Liver (tissue), 3 donors: ENCODE measurements at regions not wholly inside any gene's neighbourhood (a gene's known extent, or its start where the extent isn't known, plus 50 kb on each side); places are given as distances from the start of the nearest gene placed in this dataset.

Source experiments
- GABPA ChIP-seq, 2 donors: IDR thresholded peaks in 1 of 2; conservative IDR thresholded peaks in 1 of 2; 2 replicates each; pipeline ENCODE4 v1.6.1; 2016; ENCODE audit warnings: antibody characterized with exemption in 2 of 2, mild to moderate bottlenecking in 1 of 2, moderate library complexity in 1 of 2
- RAD21 ChIP-seq, 2 donors: IDR thresholded peaks; 2 replicates each; pipeline ENCODE4 v1.6.1; 2016; ENCODE audit warnings: antibody characterized with exemption in 2 of 2, mild to moderate bottlenecking in 2 of 2
- SP1 ChIP-seq: IDR thresholded peaks from 2 replicates; pipeline ENCODE4 v1.6.1; 2018; ENCODE audit warnings: antibody characterized with exemption, mild to moderate bottlenecking
- TF ChIP-seq, protein P1 (sequence below): fragments of 150-350 bp; IDR thresholded peaks from 2 replicates; pipeline ENCODE4 v1.5.1; 2017; ENCODE audit warnings: improper control_type of control experiment, low read depth, low read length; ENCODE audit not compliant: missing input control
- donor health status: healthy.
- donor health status: healthy.

DNA sequence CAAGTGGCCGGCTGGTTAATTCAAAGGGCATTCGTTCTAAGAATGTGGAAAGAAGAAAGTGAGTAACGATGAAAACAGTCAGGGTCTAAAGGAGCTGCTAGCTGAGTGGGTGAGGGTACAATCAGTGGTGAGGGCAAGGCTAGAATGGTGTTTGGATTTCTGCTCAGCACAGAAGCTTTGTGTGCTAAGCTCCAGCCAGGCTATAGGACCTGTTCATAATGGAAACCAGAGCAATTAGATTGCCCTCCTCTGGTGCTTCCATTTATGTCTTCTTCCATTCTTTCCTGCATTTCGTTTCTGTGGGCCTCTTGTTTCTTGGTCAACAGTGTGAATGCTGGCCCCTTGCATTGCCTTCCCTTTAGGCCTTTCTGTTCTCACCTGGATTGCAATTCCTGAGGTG is 572.9 kb upstream of the CHORDC1 start:
- TF ChIP-seq GABPA (IDR thresholded peaks at IDR 0.05 in 1 of 2, conservative IDR thresholded peaks at IDR 0.05 in 1 of 2), result no peak
- TF ChIP-seq, protein P1, sequence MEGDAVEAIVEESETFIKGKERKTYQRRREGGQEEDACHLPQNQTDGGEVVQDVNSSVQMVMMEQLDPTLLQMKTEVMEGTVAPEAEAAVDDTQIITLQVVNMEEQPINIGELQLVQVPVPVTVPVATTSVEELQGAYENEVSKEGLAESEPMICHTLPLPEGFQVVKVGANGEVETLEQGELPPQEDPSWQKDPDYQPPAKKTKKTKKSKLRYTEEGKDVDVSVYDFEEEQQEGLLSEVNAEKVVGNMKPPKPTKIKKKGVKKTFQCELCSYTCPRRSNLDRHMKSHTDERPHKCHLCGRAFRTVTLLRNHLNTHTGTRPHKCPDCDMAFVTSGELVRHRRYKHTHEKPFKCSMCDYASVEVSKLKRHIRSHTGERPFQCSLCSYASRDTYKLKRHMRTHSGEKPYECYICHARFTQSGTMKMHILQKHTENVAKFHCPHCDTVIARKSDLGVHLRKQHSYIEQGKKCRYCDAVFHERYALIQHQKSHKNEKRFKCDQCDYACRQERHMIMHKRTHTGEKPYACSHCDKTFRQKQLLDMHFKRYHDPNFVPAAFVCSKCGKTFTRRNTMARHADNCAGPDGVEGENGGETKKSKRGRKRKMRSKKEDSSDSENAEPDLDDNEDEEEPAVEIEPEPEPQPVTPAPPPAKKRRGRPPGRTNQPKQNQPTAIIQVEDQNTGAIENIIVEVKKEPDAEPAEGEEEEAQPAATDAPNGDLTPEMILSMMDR, result no peak
- no peak for TF ChIP-seq SP1
- no peak for TF ChIP-seq RAD21 (IDR thresholded peaks at IDR 0.05)
